ENCODE measurements at regions not wholly inside any gene's neighbourhood (a gene's known extent, or its start where the extent isn't known, plus 50 kb on each side); places are given as distances from the start of the nearest gene placed in this dataset.
"Not testable (repeated sequence)": the region's sequence is repeated elsewhere in the genome, so short reads cannot be mapped to it uniquely, and the experiment has no call there.

GRCh38 chr15:19888811-19889210 lies 652.8 kb downstream of the GOLGA6L6 start:
- TF ChIP-seq CTCF, POLR2A (IDR thresholded peaks at IDR 0.05): not testable (repeated sequence)
